GM19238 (cell line): ENCODE measurements at regions not wholly inside any gene's neighbourhood (a gene's known extent, or its start where the extent isn't known, plus 50 kb on each side); places are given as distances from the start of the nearest gene placed in this dataset.
"Not testable (repeated sequence)": the region's sequence is repeated elsewhere in the genome, so short reads cannot be mapped to it uniquely, and the experiment has no call there.

Source experiments
- DNase-seq: peaks from one replicate; pipeline ENCODE4 v3.0.0; 2011; ENCODE audit warnings: low spot score; ENCODE audit not compliant: insufficient read length

GRCh38 chr12:68984796-68985573 lies 52.0 kb upstream of the CPM start:
- DNase-seq = no peak

DNA sequence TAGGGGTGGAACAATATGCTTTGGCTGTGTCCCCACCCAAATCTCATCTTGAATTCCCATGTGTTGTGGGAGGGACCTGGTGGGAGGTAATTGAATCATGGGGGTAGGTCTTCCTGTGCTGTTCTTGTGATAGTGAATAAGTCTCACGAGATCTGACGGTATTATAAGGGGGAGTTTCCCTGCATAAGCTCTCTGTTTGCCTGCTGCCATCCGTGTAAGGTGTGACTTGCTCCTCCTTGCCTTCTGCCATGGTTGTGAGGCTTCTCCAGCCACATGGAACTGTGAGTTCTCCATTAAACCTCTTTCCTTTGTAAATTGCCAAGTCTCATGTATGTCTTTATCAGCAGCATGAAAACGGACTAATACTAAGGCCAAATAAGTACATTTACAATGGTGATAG lies 64.6 kb upstream of the CPM start:
- not testable (repeated sequence) for DNase-seq

DNA sequence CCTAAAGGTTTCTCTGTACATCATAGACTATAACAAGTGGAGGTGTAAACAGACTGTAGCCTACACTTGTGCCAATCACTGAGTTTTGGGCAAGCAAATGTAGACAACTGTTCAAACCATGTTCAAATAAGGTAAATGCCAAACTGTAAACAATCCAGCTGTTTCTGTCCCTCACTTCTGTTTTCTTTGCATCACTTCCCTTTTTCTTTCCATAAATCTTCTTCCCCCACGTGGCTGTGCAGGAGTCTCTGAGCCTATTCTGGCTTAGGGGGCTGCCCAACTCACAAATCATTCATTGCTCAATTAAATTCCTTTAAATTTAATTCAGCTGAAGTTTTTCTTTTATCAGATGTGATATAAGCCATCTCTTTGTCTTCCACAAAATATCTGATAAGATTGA lies 65.1 kb upstream of the CPM start:
- no peak for DNase-seq

- DNase-seq = no peak
Observed at GRCh38 chr12:69000074-69000473, 67.1 kb upstream of the CPM start.

GRCh38 chr12:69000540-69001243 lies 67.7 kb upstream of the CPM start:
- DNase-seq = no peak

GRCh38 chr12:69001251-69001650 lies 68.3 kb upstream of the CPM start:
- DNase-seq = no peak

GRCh38 chr12:69002969-69003368 lies 70.0 kb upstream of the CPM start:
- no peak for DNase-seq

- no peak for DNase-seq
Observed at GRCh38 chr12:69003991-69004390, 71.0 kb upstream of the CPM start.

DNA sequence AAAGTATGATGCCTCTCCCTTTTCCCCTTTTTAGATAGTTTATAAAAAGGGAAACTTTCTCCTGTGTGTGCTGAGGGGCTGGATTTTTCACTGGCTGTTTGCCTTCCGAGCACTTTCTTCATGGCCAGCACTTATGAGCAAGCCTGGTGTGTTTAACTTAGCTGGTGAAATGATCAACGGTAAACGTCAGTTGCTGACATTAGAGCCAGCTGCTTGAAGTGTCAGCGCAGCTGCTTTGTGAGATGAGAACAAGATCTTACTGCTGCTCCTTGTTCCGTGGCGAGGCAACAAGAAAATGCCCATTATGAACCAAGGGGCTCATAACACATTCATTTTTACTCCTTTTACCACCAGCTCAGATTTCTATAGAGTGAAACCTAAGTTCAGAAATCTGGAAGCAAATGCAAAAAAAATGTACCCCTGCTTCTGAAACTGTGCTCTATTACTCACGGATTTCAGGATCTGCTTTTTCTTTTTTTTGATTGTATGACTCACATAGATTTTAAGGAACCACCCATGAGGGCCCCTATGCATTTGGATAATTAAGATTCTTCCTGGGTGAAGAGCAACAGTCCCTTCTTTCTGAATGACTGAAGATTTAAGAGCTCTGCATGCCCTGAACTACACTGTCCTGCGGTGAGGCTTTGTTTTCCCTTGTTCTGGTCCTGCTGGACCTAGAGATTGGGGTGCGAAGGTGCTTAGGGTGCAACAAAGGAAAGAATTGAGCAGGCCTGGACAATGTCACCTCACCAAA lies 74.3 kb upstream of the CPM start:
- no peak for DNase-seq

GRCh38 chr12:69007855-69008351 lies 74.9 kb upstream of the CPM start:
- DNase-seq = no peak

DNA sequence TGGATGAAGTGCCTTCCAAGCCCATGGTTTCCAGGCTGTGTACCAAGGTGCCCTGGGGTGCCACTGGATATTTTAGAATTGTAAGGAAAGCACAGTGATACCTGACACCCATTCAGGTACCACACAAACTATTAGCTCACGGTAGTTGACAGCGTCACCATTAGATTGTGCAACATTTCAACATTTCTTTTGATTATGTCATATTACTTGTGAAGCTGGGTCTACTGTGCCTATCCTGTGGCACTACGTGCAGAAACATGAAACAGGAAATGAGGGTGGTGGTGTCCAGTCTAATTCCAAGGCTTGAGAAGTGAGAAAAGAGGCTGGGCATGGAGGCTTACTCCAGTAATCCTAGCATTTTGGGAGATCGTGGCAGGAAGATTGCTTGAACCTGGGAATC lies 75.5 kb upstream of the CPM start:
- no peak for DNase-seq

- no peak for DNase-seq
Observed at GRCh38 chr12:69014047-69014446, 81.1 kb upstream of the CPM start.

GRCh38 chr12:69015017-69015416 lies 82.0 kb upstream of the CPM start:
- no peak for DNase-seq

- DNase-seq = no peak
Observed at GRCh38 chr12:69015831-69016230, 82.9 kb upstream of the CPM start.

DNA sequence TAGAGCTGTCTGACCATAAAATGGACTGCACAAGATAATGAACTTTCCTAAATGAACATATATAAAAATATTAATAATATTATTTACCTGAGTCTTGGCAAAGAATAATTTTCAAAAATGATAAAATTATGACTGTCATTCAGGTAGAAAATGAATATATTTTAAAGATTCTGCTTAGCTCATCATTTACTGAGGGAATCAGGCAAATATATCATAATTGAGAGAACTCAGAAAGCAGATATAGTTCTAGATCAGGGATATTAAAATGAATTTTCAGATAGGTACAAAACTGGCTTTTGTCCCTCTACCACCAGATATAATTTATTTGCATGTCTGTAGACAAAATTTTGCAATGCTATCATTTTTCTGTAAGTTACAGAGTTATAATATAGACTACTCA lies 86.1 kb upstream of the CPM start:
- DNase-seq = no peak

GRCh38 chr12:69019910-69020309 lies 86.9 kb upstream of the CPM start:
- no peak for DNase-seq

DNA sequence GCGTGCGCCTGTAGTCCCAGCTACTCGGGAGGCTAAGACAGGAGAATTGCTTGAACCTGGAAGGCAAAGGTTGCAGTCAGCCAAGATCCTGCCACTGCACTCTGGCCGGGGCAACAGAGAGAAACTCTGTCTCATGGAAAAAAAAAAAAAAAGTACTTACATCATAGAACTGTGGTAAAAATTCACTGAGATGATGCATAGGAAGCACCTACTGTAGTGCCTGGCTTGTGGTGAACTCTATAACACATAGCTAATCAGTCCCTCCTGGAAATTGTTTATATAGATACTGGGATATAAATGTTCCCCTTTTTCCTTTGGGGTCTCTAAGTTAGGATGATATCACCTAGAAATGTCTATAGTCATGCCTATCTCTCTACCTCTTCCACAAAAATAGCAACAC lies 89.7 kb upstream of the CPM start:
- no peak for DNase-seq

GRCh38 chr12:69023840-69024239 lies 90.9 kb upstream of the CPM start:
- no peak for DNase-seq

DNA sequence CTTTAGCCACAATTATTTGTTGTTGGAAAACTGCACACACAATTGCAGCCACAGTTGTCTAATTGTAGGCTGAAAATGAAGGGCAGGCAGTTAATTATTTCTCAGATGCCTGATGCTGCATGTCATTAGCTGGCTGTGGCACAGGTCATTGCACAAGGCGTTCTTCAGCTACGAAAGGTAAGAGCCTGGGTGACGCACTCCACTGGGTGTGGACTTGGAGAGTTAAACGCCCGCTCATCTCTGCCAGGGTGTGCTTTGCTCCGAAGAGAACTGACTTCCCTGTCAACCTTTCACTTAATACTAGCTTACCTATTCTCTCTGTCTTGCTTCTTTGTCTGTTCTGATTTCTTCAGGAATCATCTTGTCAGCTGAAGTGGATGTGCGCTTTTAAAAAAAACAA lies 91.4 kb upstream of the CPM start:
- DNase-seq = no peak

DNA sequence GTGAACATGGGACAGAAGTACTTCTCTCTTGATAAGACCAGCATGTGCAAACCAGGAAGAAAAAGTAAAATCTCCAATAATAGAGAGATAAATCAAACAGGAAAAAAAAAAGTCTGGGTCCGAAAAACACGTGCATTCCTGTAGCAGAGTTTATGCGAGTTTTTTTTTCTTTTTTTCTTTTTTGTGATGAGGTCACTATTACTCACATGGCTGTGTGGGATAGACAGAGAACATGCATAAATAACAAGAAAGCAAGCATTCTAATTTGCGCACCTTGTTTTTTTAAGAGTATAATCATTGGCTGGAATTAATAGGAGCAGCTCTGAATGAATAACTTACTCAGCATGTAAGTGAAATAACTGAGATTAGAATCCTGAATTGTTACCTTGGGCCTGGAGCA lies 91.9 kb upstream of the CPM start:
- no peak for DNase-seq

- DNase-seq = no peak
Observed at GRCh38 chr12:69026336-69026735, 93.4 kb upstream of the CPM start.

DNA sequence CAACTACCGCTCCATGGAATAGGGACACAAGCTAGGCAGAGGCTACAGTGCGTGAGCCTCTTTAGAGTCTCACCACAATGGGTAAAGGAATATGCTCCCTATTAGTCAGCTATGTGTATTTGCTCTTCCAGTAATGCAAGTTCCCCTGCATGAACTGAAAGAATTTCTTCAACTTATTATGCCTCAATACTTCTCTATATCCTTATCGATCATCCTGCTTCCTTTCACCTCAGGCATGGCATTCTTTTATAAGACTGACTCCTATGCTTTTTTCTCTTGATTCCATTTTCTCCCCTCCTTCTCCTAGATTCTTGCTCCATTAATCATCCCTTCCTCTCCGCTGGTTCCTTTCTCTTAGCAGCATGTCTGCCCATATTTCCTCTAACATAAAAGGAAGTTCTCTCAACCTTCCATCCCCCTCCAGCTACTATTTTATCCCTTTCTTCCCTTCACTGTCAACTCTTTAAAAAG lies 94.5 kb upstream of the CPM start:
- DNase-seq = no peak
